Prostate gland (tissue), 2 donors: ENCODE measurements at regions not wholly inside any gene's neighbourhood (a gene's known extent, or its start where the extent isn't known, plus 50 kb on each side); places are given as distances from the start of the nearest gene placed in this dataset.

ENCODE experiments used
- DNase-seq: peaks from one replicate; pipeline ENCODE4 v3.0.0-alpha.2; 2019; ENCODE audit warnings: low spot score
- H3K27ac ChIP-seq, 2 donors: fragments of 200-600 bp; sonication (generic); 2 replicates each; pipeline ENCODE4 v1.5.1; 2017 to 2019
- H3K27me3 ChIP-seq: fragments of 200-600 bp; sonication (generic); replicated peaks from 2 replicates; pipeline ENCODE4 v1.5.1; 2019; ENCODE audit not compliant: insufficient read depth
- H3K36me3 ChIP-seq, 2 donors: fragments of 200-600 bp; sonication (generic); 1 replicate in 1 of 2; 2 replicates in 1 of 2; pipeline versions ENCODE4 v1.5.1 to v1.8.1; 2017 to 2019
- H3K4me1 ChIP-seq: fragments of 200-600 bp; sonication (generic); replicated peaks from 2 replicates; pipeline ENCODE4 v1.5.1; 2019
- H3K4me3 ChIP-seq, 2 donors: fragments of 200-600 bp; sonication (generic); 2 replicates each; pipeline ENCODE4 v1.5.1; 2017 to 2019
- H3K9me3 ChIP-seq: fragments of 200-600 bp; sonication (generic); 2 replicates; pipeline ENCODE4 v1.5.1; 2017
- POLR2A ChIP-seq: fragments of 450-650 bp; IDR thresholded peaks from one replicate; pipeline ENCODE4 v1.6.1; 2016; ENCODE audit warnings: antibody characterized with exemption, mild to moderate bottlenecking
- POLR2AphosphoS5 ChIP-seq: sonication (generic); formaldehyde crosslinking; IDR thresholded peaks from one replicate; pipeline ENCODE4 v1.6.1; 2017; ENCODE audit warnings: antibody characterized with exemption
- WGBS: methylation state at CpG from one replicate; pipeline ENCODE4 v1.1.5; 2018; 5-methylcytosine and 5-hydroxymethylcytosine counted together
- intact Hi-C: fragments of 100-400 bp; cut with DNase I; formaldehyde crosslinking; loops from one replicate; pipeline ENCODE4 v1.14.2; 2022
- TF ChIP-seq, protein P1 (sequence below), 4 experiments: fragments of 200-600 bp in 2 of 4; fragments of 450-650 bp in 2 of 4; sonication (generic) in 2 of 4; IDR thresholded peaks; 1 replicate in 3 of 4; 2 replicates in 1 of 4; pipeline ENCODE4 v1.5.1; 2016 to 2019; ENCODE audit warnings: antibody characterized with exemption in 4 of 4, mild to moderate bottlenecking in 2 of 4, moderate library complexity in 2 of 4

- Histone ChIP-seq H3K27me3 (no peaks in the 10 kb centered on the region), H3K4me1 (no peaks in the 10 kb centered on the region), H3K9me3 (no peaks in the 10 kb centered on the region), H3K27ac (no peak overlapping the region), H3K4me3 (no peak overlapping the region), H3K36me3 (no peaks in the 10 kb centered on the region)
- intact Hi-C loops: no loop called here
- DNase-seq: no peak
- 42% methylated on average over 3 of the region's 3 CpGs for WGBS
- no peak for TF ChIP-seq POLR2AphosphoS5
- no peak for TF ChIP-seq POLR2A
- TF ChIP-seq, protein P1, sequence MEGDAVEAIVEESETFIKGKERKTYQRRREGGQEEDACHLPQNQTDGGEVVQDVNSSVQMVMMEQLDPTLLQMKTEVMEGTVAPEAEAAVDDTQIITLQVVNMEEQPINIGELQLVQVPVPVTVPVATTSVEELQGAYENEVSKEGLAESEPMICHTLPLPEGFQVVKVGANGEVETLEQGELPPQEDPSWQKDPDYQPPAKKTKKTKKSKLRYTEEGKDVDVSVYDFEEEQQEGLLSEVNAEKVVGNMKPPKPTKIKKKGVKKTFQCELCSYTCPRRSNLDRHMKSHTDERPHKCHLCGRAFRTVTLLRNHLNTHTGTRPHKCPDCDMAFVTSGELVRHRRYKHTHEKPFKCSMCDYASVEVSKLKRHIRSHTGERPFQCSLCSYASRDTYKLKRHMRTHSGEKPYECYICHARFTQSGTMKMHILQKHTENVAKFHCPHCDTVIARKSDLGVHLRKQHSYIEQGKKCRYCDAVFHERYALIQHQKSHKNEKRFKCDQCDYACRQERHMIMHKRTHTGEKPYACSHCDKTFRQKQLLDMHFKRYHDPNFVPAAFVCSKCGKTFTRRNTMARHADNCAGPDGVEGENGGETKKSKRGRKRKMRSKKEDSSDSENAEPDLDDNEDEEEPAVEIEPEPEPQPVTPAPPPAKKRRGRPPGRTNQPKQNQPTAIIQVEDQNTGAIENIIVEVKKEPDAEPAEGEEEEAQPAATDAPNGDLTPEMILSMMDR (IDR thresholded peaks at IDR 0.05): no peak
These were observed 312.0 kb upstream of the TMPRSS15 start for GRCh38 chr21:18715606-18716005.

DNA sequence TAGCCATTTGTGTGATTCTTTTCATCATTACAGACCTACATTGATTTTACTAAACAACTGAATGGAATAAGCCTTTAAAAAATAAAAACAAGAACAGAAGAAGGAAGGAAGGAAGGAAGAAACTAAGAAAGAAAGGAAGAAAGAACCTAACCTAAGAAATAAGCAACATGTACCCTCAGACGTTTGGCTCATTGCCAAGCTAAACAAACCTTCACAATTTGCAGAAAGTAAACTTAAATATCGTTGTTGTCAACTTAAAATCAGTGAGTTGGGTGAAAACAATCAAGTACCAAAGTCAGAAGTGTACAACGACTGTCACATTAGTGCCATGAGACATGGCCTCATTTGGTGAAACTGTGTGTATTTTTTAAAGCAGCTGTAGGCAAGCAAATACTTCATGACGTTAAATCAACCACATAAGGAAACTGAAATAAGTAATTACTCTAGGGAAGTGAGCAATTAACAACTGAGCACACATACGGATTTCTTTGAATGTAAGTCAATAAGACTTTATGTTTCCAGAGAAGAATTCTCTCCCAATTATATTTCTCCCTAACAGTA lies 313.1 kb upstream of the TMPRSS15 start:
- no peak overlapping the region for H3K27ac ChIP-seq
- no peaks in the 10 kb centered on the region for H3K27me3 ChIP-seq
- DNase-seq: no peak
- TF ChIP-seq POLR2A (no peak), POLR2AphosphoS5 (no peak)
- TF ChIP-seq, protein P1 (IDR thresholded peaks at IDR 0.05): no peak
- no peak overlapping the region for H3K4me3 ChIP-seq
- H3K36me3 ChIP-seq: no peaks in the 10 kb centered on the region
- H3K4me1 ChIP-seq: no peaks in the 10 kb centered on the region
- no peaks in the 10 kb centered on the region for H3K9me3 ChIP-seq
- intact Hi-C loops: no loop called here
- 24% methylated on average over 5 of the region's 5 CpGs for WGBS

DNA sequence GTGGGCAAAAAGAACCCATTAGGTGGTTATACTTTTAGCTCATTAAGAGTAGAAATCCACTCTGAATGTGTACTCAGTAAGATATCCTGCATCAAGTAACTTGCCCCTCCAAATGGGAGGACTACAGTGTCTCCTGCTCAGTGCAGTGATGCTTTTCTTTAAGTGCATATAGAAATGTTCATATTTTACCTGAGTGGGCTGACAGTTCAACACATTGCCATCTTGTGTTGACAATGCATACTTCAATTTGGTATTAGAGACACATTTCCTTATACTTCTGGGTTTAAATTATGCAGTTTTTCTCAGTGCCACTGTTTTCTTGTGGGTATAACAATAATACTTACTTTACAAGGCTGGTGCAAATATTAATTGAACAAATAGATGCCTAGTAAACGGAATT lies 318.6 kb upstream of the TMPRSS15 start:
- H3K4me1 ChIP-seq: no peaks in the 10 kb centered on the region
- H3K27ac ChIP-seq: no peak overlapping the region
- H3K27me3 ChIP-seq: no peaks in the 10 kb centered on the region
- no peaks in the 10 kb centered on the region for H3K36me3 ChIP-seq
- intact Hi-C loops: no loop called here
- no peak overlapping the region for H3K4me3 ChIP-seq
- WGBS: 71% methylated on average over 1 of the region's 1 CpG
- H3K9me3 ChIP-seq: no peaks in the 10 kb centered on the region
- TF ChIP-seq POLR2AphosphoS5: no peak
- TF ChIP-seq, protein P1 (IDR thresholded peaks at IDR 0.05): no peak
- TF ChIP-seq POLR2A: no peak
- DNase-seq: no peak

GRCh38 chr21:18723171-18723570 lies 319.6 kb upstream of the TMPRSS15 start:
- WGBS: 89% methylated on average over 2 of the region's 2 CpGs
- Histone ChIP-seq H3K4me1 (no peaks in the 10 kb centered on the region), H3K36me3 (no peaks in the 10 kb centered on the region), H3K27ac (no peak overlapping the region), H3K4me3 (no peak overlapping the region), H3K27me3 (no peaks in the 10 kb centered on the region), H3K9me3 (no peaks in the 10 kb centered on the region)
- no peak for TF ChIP-seq POLR2A
- TF ChIP-seq, protein P1 (IDR thresholded peaks at IDR 0.05): no peak
- TF ChIP-seq POLR2AphosphoS5: no peak
- no peak for DNase-seq
- intact Hi-C loops: no loop called here

- intact Hi-C loops: no loop called here
These were observed 322.1 kb upstream of the TMPRSS15 start for GRCh38 chr21:18725653-18726052.

More at GRCh38 chr21:18725653-18726052, 322.1 kb upstream of the TMPRSS15 start:
- Histone ChIP-seq H3K9me3 (no peaks in the 10 kb centered on the region), H3K27ac (no peak overlapping the region), H3K4me3 (no peak overlapping the region), H3K27me3 (no peaks in the 10 kb centered on the region), H3K4me1 (no peaks in the 10 kb centered on the region), H3K36me3 (no peaks in the 10 kb centered on the region)
- TF ChIP-seq POLR2A (no peak), POLR2AphosphoS5 (no peak)
- TF ChIP-seq, protein P1 (IDR thresholded peaks at IDR 0.05): no peak
- 64% methylated on average over 3 of the region's 3 CpGs for WGBS
- no peak for DNase-seq
